ENCODE measurements at regions not wholly inside any gene's neighbourhood (a gene's known extent, or its start where the extent isn't known, plus 50 kb on each side); places are given as distances from the start of the nearest gene placed in this dataset.

DNA sequence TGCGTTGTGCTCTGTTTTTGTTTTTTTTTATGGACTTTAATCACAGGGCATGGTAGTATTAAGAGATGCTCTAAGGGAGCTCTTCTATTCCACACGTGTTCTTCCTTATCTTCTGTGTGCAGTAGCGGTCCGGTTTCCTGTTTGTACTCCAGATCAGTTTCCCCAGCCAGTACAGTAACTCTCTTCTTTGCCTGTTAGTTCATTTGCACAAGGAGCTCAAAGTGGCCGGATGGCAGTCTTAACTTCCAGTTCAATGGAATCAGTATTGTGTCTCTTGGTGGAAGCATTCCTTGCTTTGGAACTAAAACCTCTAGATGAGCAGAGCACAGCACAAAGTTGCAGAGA, 122.0 kb downstream of the KLF13 start:
- TF ChIP-seq TAF1 (IDR thresholded peaks at IDR 0.05; ENCODE audit: borderline replicate concordance, insufficient read depth, low read length) (no peak), POLR2AphosphoS5 (IDR thresholded peaks at IDR 0.05; ENCODE audit: low read depth, low read length) (no peak), SIN3A (IDR thresholded peaks at IDR 0.05; ENCODE audit: borderline replicate concordance, insufficient read depth, low read length) (no peak)
- TF ChIP-seq, protein P1, sequence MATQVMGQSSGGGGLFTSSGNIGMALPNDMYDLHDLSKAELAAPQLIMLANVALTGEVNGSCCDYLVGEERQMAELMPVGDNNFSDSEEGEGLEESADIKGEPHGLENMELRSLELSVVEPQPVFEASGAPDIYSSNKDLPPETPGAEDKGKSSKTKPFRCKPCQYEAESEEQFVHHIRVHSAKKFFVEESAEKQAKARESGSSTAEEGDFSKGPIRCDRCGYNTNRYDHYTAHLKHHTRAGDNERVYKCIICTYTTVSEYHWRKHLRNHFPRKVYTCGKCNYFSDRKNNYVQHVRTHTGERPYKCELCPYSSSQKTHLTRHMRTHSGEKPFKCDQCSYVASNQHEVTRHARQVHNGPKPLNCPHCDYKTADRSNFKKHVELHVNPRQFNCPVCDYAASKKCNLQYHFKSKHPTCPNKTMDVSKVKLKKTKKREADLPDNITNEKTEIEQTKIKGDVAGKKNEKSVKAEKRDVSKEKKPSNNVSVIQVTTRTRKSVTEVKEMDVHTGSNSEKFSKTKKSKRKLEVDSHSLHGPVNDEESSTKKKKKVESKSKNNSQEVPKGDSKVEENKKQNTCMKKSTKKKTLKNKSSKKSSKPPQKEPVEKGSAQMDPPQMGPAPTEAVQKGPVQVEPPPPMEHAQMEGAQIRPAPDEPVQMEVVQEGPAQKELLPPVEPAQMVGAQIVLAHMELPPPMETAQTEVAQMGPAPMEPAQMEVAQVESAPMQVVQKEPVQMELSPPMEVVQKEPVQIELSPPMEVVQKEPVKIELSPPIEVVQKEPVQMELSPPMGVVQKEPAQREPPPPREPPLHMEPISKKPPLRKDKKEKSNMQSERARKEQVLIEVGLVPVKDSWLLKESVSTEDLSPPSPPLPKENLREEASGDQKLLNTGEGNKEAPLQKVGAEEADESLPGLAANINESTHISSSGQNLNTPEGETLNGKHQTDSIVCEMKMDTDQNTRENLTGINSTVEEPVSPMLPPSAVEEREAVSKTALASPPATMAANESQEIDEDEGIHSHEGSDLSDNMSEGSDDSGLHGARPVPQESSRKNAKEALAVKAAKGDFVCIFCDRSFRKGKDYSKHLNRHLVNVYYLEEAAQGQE (IDR thresholded peaks at IDR 0.05; ENCODE audit: insufficient read depth in 1 of 2, low read depth in 2 of 2, low read length in 2 of 2) = no peak

Data from PFSK-1 (cell line).